Right cardiac atrium (tissue), 5 donors: ENCODE measurements at regions not wholly inside any gene's neighbourhood (a gene's known extent, or its start where the extent isn't known, plus 50 kb on each side); places are given as distances from the start of the nearest gene placed in this dataset.

Source experiments
- ATAC-seq, 2 donors: fragments of 200-7000 bp; cut with Tn5 transposase; one replicate each; pipeline versions ENCODE4 v1.8.0 to v1.9.1; 2020; ENCODE audit warnings: moderate library complexity in 2 of 2, mild to moderate bottlenecking in 1 of 2
- DNase-seq, 3 donors: peaks; one replicate each; pipeline ENCODE4 v3.0.0-alpha.2; 2020
- H3K27ac ChIP-seq: one replicate; pipeline ENCODE4 v1.5.1; 2013; ENCODE audit warnings: mild to moderate bottlenecking, low read length, control low read depth, moderate library complexity
- H3K27me3 ChIP-seq: one replicate; pipeline ENCODE4 v1.6.1; 2013; ENCODE audit not compliant: control insufficient read depth, insufficient read depth
- H3K4me1 ChIP-seq: one replicate; pipeline ENCODE4 v1.6.1; 2013; ENCODE audit warnings: low read length; ENCODE audit not compliant: control insufficient read depth, insufficient read depth
- H3K4me3 ChIP-seq: one replicate; pipeline ENCODE4 v1.5.1; 2013; ENCODE audit warnings: low read length, control low read depth
- H3K9me3 ChIP-seq: one replicate; pipeline ENCODE4 v1.6.1; 2013; ENCODE audit warnings: low read length; ENCODE audit not compliant: control insufficient read depth
- WGBS: extraction: QIAGEN DNeasy Blood & Tissue Kit; methylation state at CpG from one replicate; pipeline ENCODE4 v1.1.7; 2013; 5-methylcytosine and 5-hydroxymethylcytosine counted together
- intact Hi-C, 4 donors: fragments of 100-400 bp; cut with DNase I; formaldehyde crosslinking; loops; one replicate each; pipeline versions ENCODE4 v1.11.0 to v1.14.0; 2022 to 2023
- donor health status: healthy with polysubstance abuse.
- donor health status: DM: no; HTN: yes; CAD: no.
- donor health status: DM: no; HTN: no; CAD: no.
- donor health status: DM: no; HTN: yes; CAD: no; lungs with severe emphysema.
- donor health status: DM: yes; HTN: yes; CAD: no.

- intact Hi-C loops = no loop called here
- Histone ChIP-seq H3K9me3 (no peaks in the 10 kb centered on the region), H3K4me3 (no peak overlapping the region), H3K4me1 (no peaks in the 10 kb centered on the region), H3K27ac (no peak overlapping the region), H3K27me3 (no peaks in the 10 kb centered on the region)
- ATAC-seq (no peak), DNase-seq (no peak)
- WGBS = 74% methylated on average over 3 of the region's 3 CpGs
These were observed 1489.8 kb upstream of the FLRT2 start for GRCh38 chr14:84040101-84040500.

- 98% methylated on average over 2 of the region's 2 CpGs for WGBS
- no peaks in the 10 kb centered on the region for H3K9me3 ChIP-seq
- no peak overlapping the region for H3K4me3 ChIP-seq
- no peak for ATAC-seq
- H3K27ac ChIP-seq = no peak overlapping the region
- intact Hi-C loops = no loop called here
- no peaks in the 10 kb centered on the region for H3K27me3 ChIP-seq
- no peaks in the 10 kb centered on the region for H3K4me1 ChIP-seq
- no peak for DNase-seq
These were observed 1488.5 kb upstream of the FLRT2 start for GRCh38 chr14:84041421-84041820.

- intact Hi-C loops = no loop called here
- H3K4me1 ChIP-seq = no peaks in the 10 kb centered on the region
- no peaks in the 10 kb centered on the region for H3K9me3 ChIP-seq
- no peaks in the 10 kb centered on the region for H3K27me3 ChIP-seq
- DNase-seq (no peak), ATAC-seq (no peak)
- 56% methylated on average over 1 of the region's 1 CpG for WGBS
- no peak overlapping the region for H3K27ac ChIP-seq
- H3K4me3 ChIP-seq = no peak overlapping the region
These were observed 1487.0 kb upstream of the FLRT2 start for GRCh38 chr14:84042992-84043391.

GRCh38 chr14:84064316-84065125 is 1465.4 kb upstream of the FLRT2 start:
- intact Hi-C loops = no loop called here
- no peaks in the 10 kb centered on the region for H3K27me3 ChIP-seq
- no peaks in the 10 kb centered on the region for H3K4me1 ChIP-seq
- no peak overlapping the region for H3K27ac ChIP-seq
- no peaks in the 10 kb centered on the region for H3K9me3 ChIP-seq
- ATAC-seq (no peak), DNase-seq (no peak)
- WGBS = 46% methylated on average over 3 of the region's 3 CpGs
- H3K4me3 ChIP-seq = no peak overlapping the region

GRCh38 chr14:84065811-84066210 is 1464.1 kb upstream of the FLRT2 start:
- Histone ChIP-seq H3K9me3 (no peaks in the 10 kb centered on the region), H3K27ac (no peak overlapping the region), H3K4me3 (no peak overlapping the region), H3K27me3 (no peaks in the 10 kb centered on the region), H3K4me1 (no peaks in the 10 kb centered on the region)
- DNase-seq (no peak), ATAC-seq (no peak)
- intact Hi-C loops = no loop called here
- 88% methylated on average over 5 of the region's 5 CpGs for WGBS

- H3K27ac ChIP-seq = no peak overlapping the region
- ATAC-seq = no peak
- H3K27me3 ChIP-seq = no peaks in the 10 kb centered on the region
- no peak overlapping the region for H3K4me3 ChIP-seq
- intact Hi-C loops = no loop called here
- no peak for DNase-seq
- no peaks in the 10 kb centered on the region for H3K4me1 ChIP-seq
- WGBS = 91% methylated on average over 2 of the region's 2 CpGs
- H3K9me3 ChIP-seq = no peaks in the 10 kb centered on the region
These were observed 1461.7 kb upstream of the FLRT2 start for GRCh38 chr14:84068288-84068687.

- ATAC-seq = no peak
- no peak for DNase-seq
- H3K27ac ChIP-seq = no peak overlapping the region
- H3K4me3 ChIP-seq = no peak overlapping the region
- intact Hi-C loops = no loop called here
- no peaks in the 10 kb centered on the region for H3K9me3 ChIP-seq
- H3K27me3 ChIP-seq = no peaks in the 10 kb centered on the region
- no peaks in the 10 kb centered on the region for H3K4me1 ChIP-seq
- 77% methylated on average over 1 of the region's 1 CpG for WGBS
These were observed 1458.9 kb upstream of the FLRT2 start for GRCh38 chr14:84071061-84071460.

- no peaks in the 10 kb centered on the region for H3K9me3 ChIP-seq
- H3K27ac ChIP-seq = no peak overlapping the region
- WGBS = 59% methylated on average over 2 of the region's 2 CpGs
- DNase-seq = no peak
- intact Hi-C loops = no loop called here
- H3K27me3 ChIP-seq = no peaks in the 10 kb centered on the region
- ATAC-seq = no peak
- H3K4me1 ChIP-seq = no peaks in the 10 kb centered on the region
- no peak overlapping the region for H3K4me3 ChIP-seq
These were observed 1455.3 kb upstream of the FLRT2 start for GRCh38 chr14:84074626-84075025.

- WGBS = 94% methylated on average over 1 of the region's 1 CpG
- H3K4me3 ChIP-seq = no peak overlapping the region
- peaks cover 2% of the 10 kb centered on the region for H3K4me1 ChIP-seq
- no peaks in the 10 kb centered on the region for H3K27me3 ChIP-seq
- no peak for ATAC-seq
- no peak for DNase-seq
- no peaks in the 10 kb centered on the region for H3K9me3 ChIP-seq
- intact Hi-C loops = no loop called here
- no peak overlapping the region for H3K27ac ChIP-seq
These were observed 1449.0 kb upstream of the FLRT2 start for GRCh38 chr14:84080944-84081343.

GRCh38 chr14:84084056-84084630 is 1445.8 kb upstream of the FLRT2 start:
- 98% methylated on average over 1 of the region's 1 CpG for WGBS
- H3K27me3 ChIP-seq = no peaks in the 10 kb centered on the region
- no peaks in the 10 kb centered on the region for H3K9me3 ChIP-seq
- peak in 1 of 2 donors; percentile 37 for ATAC-seq
- DNase-seq = peak in 1 of 3 donors; percentile 43
- intact Hi-C loops = no loop called here
- H3K4me3 ChIP-seq = no peak overlapping the region
- no peak overlapping the region for H3K27ac ChIP-seq
- peaks cover 2% of the 10 kb centered on the region for H3K4me1 ChIP-seq

- Histone ChIP-seq H3K9me3 (no peaks in the 10 kb centered on the region), H3K27ac (no peak overlapping the region), H3K4me1 (peaks cover 2% of the 10 kb centered on the region), H3K4me3 (no peak overlapping the region), H3K27me3 (no peaks in the 10 kb centered on the region)
- ATAC-seq (peak in 1 of 2 donors; percentile 66), DNase-seq (no peak)
- intact Hi-C loops = no loop called here
These were observed 1444.5 kb upstream of the FLRT2 start for GRCh38 chr14:84085493-84085892.
